ENCODE measurements at regions not wholly inside any gene's neighbourhood (a gene's known extent, or its start where the extent isn't known, plus 50 kb on each side); places are given as distances from the start of the nearest gene placed in this dataset.

- TF ChIP-seq CTCF (IDR thresholded peaks at IDR 0.05), result no peak
- Mint-ChIP-seq H3K36me3 (ENCODE audit: low read depth) (peaks cover 2% of the 10 kb centered on the region), H3K4me3 (ENCODE audit: unreplicated experiment) (no peak overlapping the region), H3K27ac (ENCODE audit: unreplicated experiment) (no peak overlapping the region), H3K9me3 (ENCODE audit: low read depth) (peaks cover 5% of the 10 kb centered on the region), H3K27me3 (ENCODE audit: low read depth) (no peaks in the 10 kb centered on the region), H3K4me1 (ENCODE audit: low read depth) (peaks cover 5% of the 10 kb centered on the region)
- no peak for DNase-seq (ENCODE audit: low spot score)
These were observed 81.6 kb upstream of the DCN start for GRCh38 chr12:91264178-91264577.

- Mint-ChIP-seq H3K4me3 (ENCODE audit: unreplicated experiment) (no peak overlapping the region), H3K36me3 (ENCODE audit: low read depth) (peaks cover 2% of the 10 kb centered on the region), H3K9me3 (ENCODE audit: low read depth) (peaks cover 5% of the 10 kb centered on the region), H3K27me3 (ENCODE audit: low read depth) (no peaks in the 10 kb centered on the region), H3K4me1 (ENCODE audit: low read depth) (no peaks in the 10 kb centered on the region), H3K27ac (ENCODE audit: unreplicated experiment) (no peak overlapping the region)
- no peak for TF ChIP-seq CTCF (IDR thresholded peaks at IDR 0.05)
- DNase-seq (ENCODE audit: low spot score), result no peak
These were observed 79.4 kb upstream of the DCN start for GRCh38 chr12:91261820-91262676.

GRCh38 chr12:91256411-91256810 lies 73.8 kb upstream of the DCN start:
- H3K4me3 Mint-ChIP-seq (ENCODE audit: unreplicated experiment), result no peak overlapping the region
- no peak for TF ChIP-seq CTCF (IDR thresholded peaks at IDR 0.05)
- H3K27ac Mint-ChIP-seq (ENCODE audit: unreplicated experiment), result no peak overlapping the region
- DNase-seq (ENCODE audit: low spot score), result no peak
- no peaks in the 10 kb centered on the region for H3K27me3 Mint-ChIP-seq (ENCODE audit: low read depth)
- peaks cover 2% of the 10 kb centered on the region for H3K36me3 Mint-ChIP-seq (ENCODE audit: low read depth)
- H3K4me1 Mint-ChIP-seq (ENCODE audit: low read depth), result no peaks in the 10 kb centered on the region
- peaks cover 5% of the 10 kb centered on the region for H3K9me3 Mint-ChIP-seq (ENCODE audit: low read depth)

GRCh38 chr12:91252341-91252740 lies 69.7 kb upstream of the DCN start:
- Mint-ChIP-seq H3K27ac (ENCODE audit: unreplicated experiment) (no peak overlapping the region), H3K4me1 (ENCODE audit: low read depth) (peaks cover 14% of the 10 kb centered on the region), H3K9me3 (ENCODE audit: low read depth) (peaks cover 6% of the 10 kb centered on the region), H3K4me3 (ENCODE audit: unreplicated experiment) (no peak overlapping the region), H3K36me3 (ENCODE audit: low read depth) (peaks cover 3% of the 10 kb centered on the region), H3K27me3 (ENCODE audit: low read depth) (no peaks in the 10 kb centered on the region)
- TF ChIP-seq CTCF (IDR thresholded peaks at IDR 0.05), result no peak
- DNase-seq (ENCODE audit: low spot score), result no peak

GRCh38 chr12:91250273-91250665 lies 67.7 kb upstream of the DCN start:
- Mint-ChIP-seq H3K27ac (ENCODE audit: unreplicated experiment) (no peak overlapping the region), H3K4me3 (ENCODE audit: unreplicated experiment) (no peak overlapping the region), H3K36me3 (ENCODE audit: low read depth) (peaks cover 5% of the 10 kb centered on the region), H3K4me1 (ENCODE audit: low read depth) (peaks cover 14% of the 10 kb centered on the region), H3K27me3 (ENCODE audit: low read depth) (no peaks in the 10 kb centered on the region), H3K9me3 (ENCODE audit: low read depth) (peaks cover 16% of the 10 kb centered on the region)
- no peak for DNase-seq (ENCODE audit: low spot score)
- no peak for TF ChIP-seq CTCF (IDR thresholded peaks at IDR 0.05)
